ENCODE measurements at regions not wholly inside any gene's neighbourhood (a gene's known extent, or its start where the extent isn't known, plus 50 kb on each side); places are given as distances from the start of the nearest gene placed in this dataset.
"Not testable (repeated sequence)": the region's sequence is repeated elsewhere in the genome, so short reads cannot be mapped to it uniquely, and the experiment has no call there.

- no peak overlapping the region for H3K9ac ChIP-seq (ENCODE audit: low read depth in 1 of 3, low read length in 3 of 3)
- no peak overlapping the region for H3K27ac ChIP-seq (ENCODE audit: low read depth, low read length)
- H3K36me3 ChIP-seq (ENCODE audit: control insufficient read depth in 3 of 3, insufficient read depth in 3 of 3, low read length in 3 of 3) = no peaks in the 10 kb centered on the region
- H3K9me3 ChIP-seq (ENCODE audit: control insufficient read depth in 3 of 3, low read length in 3 of 3) = no peaks in the 10 kb centered on the region
- no peak overlapping the region for H3K4me3 ChIP-seq (ENCODE audit: low read length in 3 of 3)
- H3K27me3 ChIP-seq (ENCODE audit: control insufficient read depth in 3 of 3, insufficient read depth in 3 of 3, low read length in 3 of 3) = no peaks in the 10 kb centered on the region
- H3K4me1 ChIP-seq (ENCODE audit: control insufficient read depth in 3 of 3, insufficient read depth in 3 of 3, low read length in 3 of 3) = no peaks in the 10 kb centered on the region
Measured at GRCh38 chr13:23025864-23026608, 154.7 kb upstream of the SGCG start.

DNA sequence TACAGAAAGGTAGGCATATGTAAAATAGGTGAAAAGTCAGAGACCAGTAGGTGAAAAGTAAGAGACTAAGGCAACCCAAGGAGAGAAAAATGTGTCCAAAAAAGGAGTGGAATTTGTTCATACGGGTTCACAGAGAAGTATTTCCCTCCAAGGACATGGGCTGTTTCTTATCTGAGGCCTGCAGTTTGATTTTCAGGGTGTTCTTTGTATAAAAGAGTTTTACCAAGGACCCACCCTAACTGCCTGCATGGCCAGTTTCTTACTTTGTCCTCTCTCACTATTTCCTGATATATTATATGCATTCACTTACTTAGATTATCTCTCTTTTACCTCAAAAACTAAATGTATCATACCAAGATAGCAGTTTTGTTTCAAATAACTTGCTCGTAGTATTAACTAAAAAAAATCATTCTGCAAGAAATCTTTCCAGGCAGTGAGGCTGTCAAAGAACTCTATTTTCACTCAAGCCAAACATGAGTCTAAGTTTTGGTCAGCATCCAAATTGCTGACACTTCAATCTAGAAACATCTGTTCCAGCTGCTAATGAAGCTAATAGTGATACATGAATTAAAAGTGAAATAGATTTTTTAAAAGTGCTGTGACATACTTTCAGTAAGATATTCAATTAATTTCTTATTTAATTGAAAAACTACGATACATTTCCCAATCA, 141.4 kb upstream of the SGCG start:
- Histone ChIP-seq H3K36me3 (ENCODE audit: control insufficient read depth in 3 of 3, insufficient read depth in 3 of 3, low read length in 3 of 3) (no peaks in the 10 kb centered on the region), H3K27me3 (ENCODE audit: control insufficient read depth in 3 of 3, insufficient read depth in 3 of 3, low read length in 3 of 3) (no peaks in the 10 kb centered on the region), H3K4me1 (ENCODE audit: control insufficient read depth in 3 of 3, insufficient read depth in 3 of 3, low read length in 3 of 3) (no peaks in the 10 kb centered on the region), H3K4me3 (ENCODE audit: low read length in 3 of 3) (no peak overlapping the region), H3K27ac (ENCODE audit: low read depth, low read length) (no peak overlapping the region), H3K9me3 (ENCODE audit: control insufficient read depth in 3 of 3, low read length in 3 of 3) (no peaks in the 10 kb centered on the region), H3K9ac (ENCODE audit: low read depth in 1 of 3, low read length in 3 of 3) (no peak overlapping the region)

DNA sequence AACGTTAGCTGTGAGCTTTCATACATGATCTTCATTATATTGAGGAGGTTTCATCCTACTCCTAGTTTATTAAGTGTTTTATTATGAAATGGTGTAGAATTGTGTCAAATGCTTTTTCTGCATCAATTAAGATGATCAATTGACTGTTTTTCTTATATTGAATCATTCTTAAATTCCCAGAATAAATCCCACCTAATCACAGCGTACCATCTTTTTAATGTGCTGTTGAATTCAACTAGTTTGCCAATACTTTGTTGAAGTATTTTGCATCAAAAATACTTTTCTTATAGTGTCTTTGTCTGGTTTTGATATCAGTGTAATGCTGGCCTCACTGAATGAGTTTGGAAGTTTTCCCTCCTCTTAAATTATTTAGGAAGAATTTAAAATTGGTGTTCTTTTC, 138.6 kb upstream of the SGCG start:
- Histone ChIP-seq H3K9ac (ENCODE audit: low read depth in 1 of 3, low read length in 3 of 3) (no peak overlapping the region), H3K36me3 (ENCODE audit: control insufficient read depth in 3 of 3, insufficient read depth in 3 of 3, low read length in 3 of 3) (no peaks in the 10 kb centered on the region), H3K4me3 (ENCODE audit: low read length in 3 of 3) (no peak overlapping the region), H3K9me3 (ENCODE audit: control insufficient read depth in 3 of 3, low read length in 3 of 3) (no peaks in the 10 kb centered on the region), H3K27me3 (ENCODE audit: control insufficient read depth in 3 of 3, insufficient read depth in 3 of 3, low read length in 3 of 3) (no peaks in the 10 kb centered on the region), H3K4me1 (ENCODE audit: control insufficient read depth in 3 of 3, insufficient read depth in 3 of 3, low read length in 3 of 3) (no peaks in the 10 kb centered on the region), H3K27ac (ENCODE audit: low read depth, low read length) (no peak overlapping the region)

GRCh38 chr13:23044906-23045305, 135.9 kb upstream of the SGCG start:
- no peaks in the 10 kb centered on the region for H3K9me3 ChIP-seq (ENCODE audit: control insufficient read depth in 3 of 3, low read length in 3 of 3)
- no peaks in the 10 kb centered on the region for H3K36me3 ChIP-seq (ENCODE audit: control insufficient read depth in 3 of 3, insufficient read depth in 3 of 3, low read length in 3 of 3)
- H3K9ac ChIP-seq (ENCODE audit: low read depth in 1 of 3, low read length in 3 of 3) = no peak overlapping the region
- H3K27me3 ChIP-seq (ENCODE audit: control insufficient read depth in 3 of 3, insufficient read depth in 3 of 3, low read length in 3 of 3) = no peaks in the 10 kb centered on the region
- no peaks in the 10 kb centered on the region for H3K4me1 ChIP-seq (ENCODE audit: control insufficient read depth in 3 of 3, insufficient read depth in 3 of 3, low read length in 3 of 3)
- no peak overlapping the region for H3K27ac ChIP-seq (ENCODE audit: low read depth, low read length)
- no peak overlapping the region for H3K4me3 ChIP-seq (ENCODE audit: low read length in 3 of 3)

DNA sequence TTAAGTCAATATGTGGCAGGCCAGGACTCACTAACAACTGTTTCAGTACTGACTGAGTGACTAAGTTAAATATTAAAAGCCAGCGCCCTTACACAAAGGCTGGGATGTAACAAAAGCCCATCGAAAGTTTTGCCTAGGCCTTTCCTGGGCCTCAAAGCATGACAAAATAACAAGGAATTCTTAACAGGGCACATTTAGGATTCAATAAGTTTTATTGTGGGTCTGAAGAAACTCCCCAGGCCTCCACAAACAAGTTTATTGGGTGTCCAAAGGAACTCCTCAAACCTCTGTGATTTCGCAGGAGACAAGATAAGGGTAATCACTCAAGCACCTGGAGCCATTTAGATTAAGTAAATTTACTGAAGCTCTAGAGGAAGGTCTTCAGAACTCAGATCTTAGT, 130.7 kb upstream of the SGCG start:
- no peak overlapping the region for H3K4me3 ChIP-seq (ENCODE audit: low read length in 3 of 3)
- H3K9ac ChIP-seq (ENCODE audit: low read depth in 1 of 3, low read length in 3 of 3) = no peak overlapping the region
- no peaks in the 10 kb centered on the region for H3K9me3 ChIP-seq (ENCODE audit: control insufficient read depth in 3 of 3, low read length in 3 of 3)
- H3K36me3 ChIP-seq (ENCODE audit: control insufficient read depth in 3 of 3, insufficient read depth in 3 of 3, low read length in 3 of 3) = no peaks in the 10 kb centered on the region
- H3K27me3 ChIP-seq (ENCODE audit: control insufficient read depth in 3 of 3, insufficient read depth in 3 of 3, low read length in 3 of 3) = no peaks in the 10 kb centered on the region
- no peaks in the 10 kb centered on the region for H3K4me1 ChIP-seq (ENCODE audit: control insufficient read depth in 3 of 3, insufficient read depth in 3 of 3, low read length in 3 of 3)
- no peak overlapping the region for H3K27ac ChIP-seq (ENCODE audit: low read depth, low read length)

- not testable (repeated sequence) for H3K4me3 ChIP-seq (ENCODE audit: low read length in 3 of 3); H3K27ac ChIP-seq (ENCODE audit: low read depth, low read length); H3K4me1 ChIP-seq (ENCODE audit: control insufficient read depth in 3 of 3, insufficient read depth in 3 of 3, low read length in 3 of 3); H3K27me3 ChIP-seq (ENCODE audit: control insufficient read depth in 3 of 3, insufficient read depth in 3 of 3, low read length in 3 of 3); H3K9ac ChIP-seq (ENCODE audit: low read depth in 1 of 3, low read length in 3 of 3); H3K9me3 ChIP-seq (ENCODE audit: control insufficient read depth in 3 of 3, low read length in 3 of 3); H3K36me3 ChIP-seq (ENCODE audit: control insufficient read depth in 3 of 3, insufficient read depth in 3 of 3, low read length in 3 of 3)
Measured at GRCh38 chr13:23053711-23054110, 127.1 kb upstream of the SGCG start.

GRCh38 chr13:23059173-23059572, 121.6 kb upstream of the SGCG start:
- Histone ChIP-seq H3K9ac (ENCODE audit: low read depth in 1 of 3, low read length in 3 of 3) (no peak overlapping the region), H3K27ac (ENCODE audit: low read depth, low read length) (no peak overlapping the region), H3K4me3 (ENCODE audit: low read length in 3 of 3) (no peak overlapping the region), H3K36me3 (ENCODE audit: control insufficient read depth in 3 of 3, insufficient read depth in 3 of 3, low read length in 3 of 3) (no peaks in the 10 kb centered on the region), H3K4me1 (ENCODE audit: control insufficient read depth in 3 of 3, insufficient read depth in 3 of 3, low read length in 3 of 3) (no peaks in the 10 kb centered on the region), H3K27me3 (ENCODE audit: control insufficient read depth in 3 of 3, insufficient read depth in 3 of 3, low read length in 3 of 3) (no peaks in the 10 kb centered on the region), H3K9me3 (ENCODE audit: control insufficient read depth in 3 of 3, low read length in 3 of 3) (no peaks in the 10 kb centered on the region)

DNA sequence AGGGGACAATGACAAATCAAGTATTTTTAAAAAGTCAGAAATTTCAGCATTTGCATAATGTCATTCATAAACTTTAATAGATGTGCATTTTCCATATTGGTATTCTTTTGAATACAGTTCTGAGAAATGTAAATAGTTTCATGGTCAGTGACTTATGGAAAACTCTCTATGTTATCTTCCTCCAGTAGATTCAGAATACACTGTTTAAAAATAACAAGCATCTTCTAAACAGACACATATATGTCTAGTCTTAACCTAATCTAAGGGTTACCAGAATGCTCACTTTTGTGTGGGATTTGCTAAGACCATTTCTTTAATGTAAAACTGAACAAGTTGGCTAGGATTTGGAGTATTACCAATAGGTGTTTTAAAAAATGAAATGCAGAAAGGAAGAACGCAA, 119.8 kb upstream of the SGCG start:
- no peaks in the 10 kb centered on the region for H3K36me3 ChIP-seq (ENCODE audit: control insufficient read depth in 3 of 3, insufficient read depth in 3 of 3, low read length in 3 of 3)
- no peak overlapping the region for H3K4me3 ChIP-seq (ENCODE audit: low read length in 3 of 3)
- H3K27ac ChIP-seq (ENCODE audit: low read depth, low read length) = no peak overlapping the region
- H3K27me3 ChIP-seq (ENCODE audit: control insufficient read depth in 3 of 3, insufficient read depth in 3 of 3, low read length in 3 of 3) = no peaks in the 10 kb centered on the region
- no peaks in the 10 kb centered on the region for H3K9me3 ChIP-seq (ENCODE audit: control insufficient read depth in 3 of 3, low read length in 3 of 3)
- H3K9ac ChIP-seq (ENCODE audit: low read depth in 1 of 3, low read length in 3 of 3) = no peak overlapping the region
- peaks cover 0 to 3% (median 0%) of the 10 kb centered on the region in 3 donors for H3K4me1 ChIP-seq (ENCODE audit: control insufficient read depth in 3 of 3, insufficient read depth in 3 of 3, low read length in 3 of 3)

DNA sequence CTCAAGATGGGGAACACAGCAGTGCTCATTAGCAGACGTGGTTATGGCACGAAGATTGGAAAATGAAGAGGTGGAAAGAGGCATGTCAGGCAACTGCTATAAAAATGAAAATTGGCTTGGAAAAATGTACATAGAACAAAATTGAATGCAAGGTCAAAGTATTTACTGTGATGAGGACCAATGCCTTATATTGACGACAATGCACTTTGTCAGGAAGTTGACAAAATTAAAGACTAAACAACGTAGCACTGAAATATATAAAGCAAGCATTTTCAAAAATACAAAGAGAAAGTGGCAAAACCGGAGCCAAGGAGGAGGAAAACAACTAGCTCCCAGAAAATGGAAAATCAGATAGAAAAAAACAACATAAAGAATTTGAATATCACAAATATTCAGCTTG, 113.7 kb upstream of the SGCG start:
- Histone ChIP-seq H3K36me3 (ENCODE audit: control insufficient read depth in 3 of 3, insufficient read depth in 3 of 3, low read length in 3 of 3) (no peaks in the 10 kb centered on the region), H3K9ac (ENCODE audit: low read depth in 1 of 3, low read length in 3 of 3) (no peak overlapping the region), H3K9me3 (ENCODE audit: control insufficient read depth in 3 of 3, low read length in 3 of 3) (no peaks in the 10 kb centered on the region), H3K4me3 (ENCODE audit: low read length in 3 of 3) (no peak overlapping the region), H3K27me3 (ENCODE audit: control insufficient read depth in 3 of 3, insufficient read depth in 3 of 3, low read length in 3 of 3) (no peaks in the 10 kb centered on the region), H3K4me1 (ENCODE audit: control insufficient read depth in 3 of 3, insufficient read depth in 3 of 3, low read length in 3 of 3) (peaks cover 0 to 4% (median 0%) of the 10 kb centered on the region in 3 donors), H3K27ac (ENCODE audit: low read depth, low read length) (no peak overlapping the region)

GRCh38 chr13:23069566-23069965, 111.2 kb upstream of the SGCG start:
- Histone ChIP-seq H3K27ac (ENCODE audit: low read depth, low read length) (no peak overlapping the region), H3K4me3 (ENCODE audit: low read length in 3 of 3) (no peak overlapping the region), H3K36me3 (ENCODE audit: control insufficient read depth in 3 of 3, insufficient read depth in 3 of 3, low read length in 3 of 3) (no peaks in the 10 kb centered on the region), H3K9me3 (ENCODE audit: control insufficient read depth in 3 of 3, low read length in 3 of 3) (no peaks in the 10 kb centered on the region), H3K27me3 (ENCODE audit: control insufficient read depth in 3 of 3, insufficient read depth in 3 of 3, low read length in 3 of 3) (no peaks in the 10 kb centered on the region), H3K9ac (ENCODE audit: low read depth in 1 of 3, low read length in 3 of 3) (no peak overlapping the region), H3K4me1 (ENCODE audit: control insufficient read depth in 3 of 3, insufficient read depth in 3 of 3, low read length in 3 of 3) (peaks cover 0 to 8% (median 0%) of the 10 kb centered on the region in 3 donors)

Measured in skeletal muscle tissue (tissue), 3 donors.